HCT116 (cell line): ENCODE measurements at regions not wholly inside any gene's neighbourhood (a gene's known extent, or its start where the extent isn't known, plus 50 kb on each side); places are given as distances from the start of the nearest gene placed in this dataset.

ENCODE experiments used
- SRF ChIP-seq: IDR thresholded peaks from 2 replicates; pipeline ENCODE4 v1.6.1; 2012; ENCODE audit warnings: low read depth
- TF ChIP-seq, protein P1 (sequence below): IDR thresholded peaks from 2 replicates; pipeline ENCODE4 v1.6.1; 2012; ENCODE audit warnings: low read depth

DNA sequence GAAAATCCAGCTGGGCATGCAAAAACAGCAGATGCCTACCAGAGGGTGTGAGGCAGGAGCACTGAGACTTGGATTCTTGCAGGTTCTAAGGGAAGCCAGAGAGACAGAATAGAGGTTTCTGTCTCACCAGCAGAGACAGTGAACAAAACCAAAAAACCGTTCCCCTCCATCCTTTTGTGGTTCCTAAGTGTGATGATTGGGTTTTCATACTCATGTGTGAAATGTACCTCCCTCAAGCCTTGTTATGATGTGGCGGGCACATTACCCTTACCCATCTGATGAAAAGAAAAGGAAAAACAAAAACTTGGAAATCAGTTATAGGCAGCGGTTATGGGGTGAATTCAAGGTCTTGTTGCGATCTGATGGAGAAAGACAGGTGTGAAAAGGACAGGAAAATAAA is 172.6 kb upstream of the CDH13 start:
- TF ChIP-seq SRF, result no peak
- TF ChIP-seq, protein P1, sequence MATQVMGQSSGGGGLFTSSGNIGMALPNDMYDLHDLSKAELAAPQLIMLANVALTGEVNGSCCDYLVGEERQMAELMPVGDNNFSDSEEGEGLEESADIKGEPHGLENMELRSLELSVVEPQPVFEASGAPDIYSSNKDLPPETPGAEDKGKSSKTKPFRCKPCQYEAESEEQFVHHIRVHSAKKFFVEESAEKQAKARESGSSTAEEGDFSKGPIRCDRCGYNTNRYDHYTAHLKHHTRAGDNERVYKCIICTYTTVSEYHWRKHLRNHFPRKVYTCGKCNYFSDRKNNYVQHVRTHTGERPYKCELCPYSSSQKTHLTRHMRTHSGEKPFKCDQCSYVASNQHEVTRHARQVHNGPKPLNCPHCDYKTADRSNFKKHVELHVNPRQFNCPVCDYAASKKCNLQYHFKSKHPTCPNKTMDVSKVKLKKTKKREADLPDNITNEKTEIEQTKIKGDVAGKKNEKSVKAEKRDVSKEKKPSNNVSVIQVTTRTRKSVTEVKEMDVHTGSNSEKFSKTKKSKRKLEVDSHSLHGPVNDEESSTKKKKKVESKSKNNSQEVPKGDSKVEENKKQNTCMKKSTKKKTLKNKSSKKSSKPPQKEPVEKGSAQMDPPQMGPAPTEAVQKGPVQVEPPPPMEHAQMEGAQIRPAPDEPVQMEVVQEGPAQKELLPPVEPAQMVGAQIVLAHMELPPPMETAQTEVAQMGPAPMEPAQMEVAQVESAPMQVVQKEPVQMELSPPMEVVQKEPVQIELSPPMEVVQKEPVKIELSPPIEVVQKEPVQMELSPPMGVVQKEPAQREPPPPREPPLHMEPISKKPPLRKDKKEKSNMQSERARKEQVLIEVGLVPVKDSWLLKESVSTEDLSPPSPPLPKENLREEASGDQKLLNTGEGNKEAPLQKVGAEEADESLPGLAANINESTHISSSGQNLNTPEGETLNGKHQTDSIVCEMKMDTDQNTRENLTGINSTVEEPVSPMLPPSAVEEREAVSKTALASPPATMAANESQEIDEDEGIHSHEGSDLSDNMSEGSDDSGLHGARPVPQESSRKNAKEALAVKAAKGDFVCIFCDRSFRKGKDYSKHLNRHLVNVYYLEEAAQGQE, result no peak
